Erythroblast (primary cell): ENCODE measurements at regions not wholly inside any gene's neighbourhood (a gene's known extent, or its start where the extent isn't known, plus 50 kb on each side); places are given as distances from the start of the nearest gene placed in this dataset.

Experiments used
- DNase-seq, 2 experiments: peaks; one replicate each; lab custom pipeline; 2025; lab: John Stamatoyannopoulos, UW
- GATA1 ChIP-seq: IDR thresholded peaks from 2 replicates; pipeline ENCODE4 v1.6.1; 2011; ENCODE audit warnings: low read depth, mild to moderate bottlenecking, control low read depth, low read length, moderate library complexity
- POLR2A ChIP-seq: IDR thresholded peaks from 2 replicates; pipeline ENCODE4 v1.6.1; 2011; ENCODE audit warnings: mild to moderate bottlenecking, low read length

DNA sequence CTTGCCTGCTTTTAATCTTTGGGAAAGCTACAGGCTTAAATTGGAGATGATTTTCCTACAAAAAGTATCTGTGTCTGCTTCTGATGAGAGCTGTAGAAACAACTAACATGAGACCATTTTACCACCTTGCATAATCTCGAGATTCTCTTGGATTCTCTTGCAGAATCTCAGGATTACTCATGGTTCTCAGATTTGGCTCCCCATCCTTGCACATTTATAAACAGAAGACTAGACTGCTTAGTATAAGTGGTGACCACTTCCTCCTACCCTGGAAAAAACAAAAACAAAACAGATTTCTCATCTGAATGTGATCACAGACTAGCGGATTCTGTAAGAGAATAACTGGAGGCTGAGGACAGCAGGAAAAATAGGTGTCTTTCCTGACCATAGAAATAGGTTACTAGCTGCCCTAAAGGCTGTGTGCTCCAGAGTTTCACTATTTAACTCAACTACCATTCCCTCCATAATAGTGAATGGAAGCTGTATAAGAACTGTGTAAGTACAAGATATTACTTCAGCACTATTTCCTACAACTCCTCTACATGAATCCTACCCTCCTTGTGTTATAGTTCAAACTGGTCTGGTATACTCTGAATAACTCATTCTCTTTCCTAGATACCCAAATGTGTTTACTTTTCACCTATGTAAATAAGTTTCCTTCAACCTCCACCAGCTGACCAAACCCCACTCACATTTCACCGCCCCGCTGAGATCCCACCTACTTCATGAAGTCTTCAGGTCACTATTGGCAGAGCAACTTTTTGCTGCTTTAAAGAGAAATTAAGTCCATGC, 122.2 kb upstream of the C2CD4B start:
- no peak for TF ChIP-seq GATA1
- TF ChIP-seq POLR2A = no peak
- DNase-seq = no peak

DNA sequence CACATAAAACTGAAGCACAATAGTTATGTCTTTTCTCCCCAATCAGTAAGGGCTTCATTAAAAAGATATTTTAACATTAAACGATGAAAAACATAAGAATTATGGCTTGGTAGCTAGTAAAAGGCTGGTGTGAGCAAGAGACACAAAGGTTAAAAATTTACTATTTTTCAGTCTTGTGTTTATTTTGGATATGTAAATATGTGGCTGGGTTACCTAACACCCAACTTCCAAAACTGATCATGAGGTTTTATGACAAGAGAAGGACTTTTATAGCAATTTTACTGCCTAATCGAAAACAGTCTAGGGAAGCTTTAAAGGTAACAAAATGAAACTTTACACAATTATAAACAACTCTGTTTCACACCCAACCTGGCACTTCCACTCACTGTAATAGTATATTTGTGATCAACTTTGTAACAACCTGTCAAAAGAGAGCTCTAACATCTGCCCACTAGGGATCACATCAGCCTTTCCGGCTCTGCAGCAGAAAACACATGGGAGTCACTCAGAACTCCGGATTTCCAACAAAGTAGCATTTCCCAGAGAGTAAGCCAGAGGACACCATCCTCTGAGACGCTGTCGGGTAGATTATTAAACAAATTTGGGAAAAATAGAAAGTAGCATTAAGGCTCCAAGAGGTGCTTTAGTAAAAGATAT, 123.4 kb upstream of the C2CD4B start:
- TF ChIP-seq POLR2A (no peak), GATA1 (no peak)

DNA sequence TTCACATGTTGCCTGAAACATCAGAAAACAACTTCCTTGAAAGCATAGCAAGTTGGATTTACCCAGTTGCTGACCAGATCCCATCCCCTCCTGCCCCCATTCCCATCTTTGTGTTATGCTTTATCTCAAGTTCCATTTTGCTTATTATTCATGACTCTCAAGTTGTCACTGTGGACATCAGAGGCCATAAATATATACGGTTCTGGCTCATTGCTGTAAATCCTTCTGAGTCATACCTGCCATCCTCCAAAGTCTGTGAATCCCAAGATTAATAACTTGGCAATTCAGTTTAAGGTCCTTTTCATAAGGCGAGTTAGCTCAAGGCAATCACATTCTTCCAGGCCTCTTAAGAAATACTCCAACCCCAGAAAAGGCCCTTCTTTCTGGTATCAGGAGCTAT, 126.2 kb upstream of the C2CD4B start:
- no peak for DNase-seq
- no peak for TF ChIP-seq GATA1
- TF ChIP-seq POLR2A = no peak

More for the DNA sequence above, 123.4 kb upstream of the C2CD4B start:
- no peak for DNase-seq

DNA sequence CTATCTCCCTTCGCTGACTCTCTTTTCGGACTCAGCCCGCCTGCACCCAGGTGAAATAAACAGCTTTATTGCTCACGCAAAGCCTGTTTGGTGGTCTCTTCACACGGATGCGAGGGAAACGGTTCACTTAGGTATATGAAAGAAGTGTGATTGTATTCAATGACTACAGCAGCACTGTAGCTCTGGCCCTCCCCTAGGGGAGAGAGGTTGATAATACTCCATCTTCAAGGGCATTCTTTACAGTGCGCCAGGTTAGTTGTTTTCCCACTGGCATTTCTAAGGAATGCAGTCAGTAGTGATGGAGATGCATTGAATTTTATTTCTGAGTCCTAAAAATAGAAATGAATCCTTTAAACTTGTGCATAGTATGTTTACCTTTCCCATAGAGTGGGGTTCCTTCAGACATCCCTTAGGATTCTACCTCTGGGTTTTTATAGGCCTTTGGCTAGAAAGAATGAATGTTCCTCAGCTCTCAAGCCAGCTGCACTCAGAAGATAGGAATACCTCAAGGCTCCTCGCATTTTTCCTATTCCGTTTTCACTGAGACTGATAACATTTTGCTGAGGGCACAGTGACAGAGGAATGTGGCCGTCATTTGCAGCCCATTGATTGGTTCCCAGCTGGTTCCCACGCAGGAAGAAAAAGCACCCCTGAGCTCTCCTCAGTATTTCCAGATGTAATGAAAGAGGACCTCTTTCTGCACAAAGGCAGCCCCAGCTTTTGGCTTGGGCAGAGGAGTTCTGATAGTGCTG, 131.8 kb upstream of the C2CD4B start:
- TF ChIP-seq POLR2A (no peak), GATA1 (no peak)
- DNase-seq = no peak

DNA sequence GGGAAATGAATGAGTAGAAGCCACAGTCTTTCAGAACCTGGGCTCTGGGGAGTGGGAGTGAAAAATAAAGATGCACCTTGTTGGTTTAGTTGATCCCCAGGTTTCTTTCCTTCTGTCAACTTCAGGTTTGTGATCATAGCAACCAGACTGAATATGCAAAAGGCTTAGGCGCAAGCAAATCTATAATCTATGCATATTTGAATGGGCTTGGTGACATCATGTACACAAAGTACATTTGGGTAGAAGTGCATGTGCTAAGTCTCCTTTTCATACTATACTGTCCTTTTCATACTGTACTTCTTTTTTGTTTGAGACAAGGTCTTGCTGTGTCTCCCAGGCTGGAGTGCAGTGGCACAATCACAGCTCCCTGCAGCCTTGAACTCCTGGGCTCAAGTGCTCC, 132.4 kb upstream of the C2CD4B start:
- no peak for DNase-seq
- TF ChIP-seq POLR2A = no peak
- no peak for TF ChIP-seq GATA1

DNA sequence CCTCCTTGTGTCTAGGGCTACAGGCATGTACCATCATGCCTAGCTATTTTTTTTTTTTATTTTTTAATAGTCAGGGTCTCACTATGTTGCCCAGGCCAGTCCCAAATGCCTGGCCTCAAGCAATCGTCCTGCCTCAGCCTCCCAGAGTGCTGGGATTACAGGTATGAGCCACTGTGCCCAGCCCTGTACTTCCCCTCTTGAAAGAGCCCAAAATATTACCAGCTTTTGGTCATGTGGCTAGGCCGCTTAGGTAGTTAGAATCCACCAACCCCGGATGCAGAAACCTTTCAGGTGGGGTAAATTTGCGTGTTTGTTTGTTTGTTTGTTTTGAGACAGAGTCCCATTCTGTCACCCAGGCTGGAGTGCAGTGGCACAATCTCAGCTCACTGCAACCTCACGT, 132.8 kb upstream of the C2CD4B start:
- no peak for DNase-seq
- TF ChIP-seq POLR2A (no peak), GATA1 (no peak)

DNA sequence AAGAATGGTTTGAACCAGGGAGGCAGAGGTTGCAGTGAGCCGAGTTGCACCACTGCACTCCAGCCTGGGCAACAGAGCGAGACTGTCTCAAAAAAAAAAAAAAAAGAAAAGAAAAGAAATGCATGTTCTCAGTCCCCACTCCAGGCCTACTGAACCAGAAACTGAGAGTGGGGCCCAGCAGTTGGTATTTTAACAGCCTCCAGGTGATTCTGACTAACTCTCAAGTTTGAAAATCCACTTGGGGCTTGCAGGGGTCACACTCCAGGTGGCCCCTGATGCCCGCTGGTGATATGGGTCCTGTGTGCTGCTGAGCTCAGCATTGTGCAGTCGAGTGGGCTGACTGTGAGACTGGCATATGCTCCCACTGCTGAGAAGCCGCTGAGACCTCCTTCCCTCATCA, 133.7 kb upstream of the C2CD4B start:
- TF ChIP-seq GATA1 = no peak
- no peak for TF ChIP-seq POLR2A
- DNase-seq = no peak

DNA sequence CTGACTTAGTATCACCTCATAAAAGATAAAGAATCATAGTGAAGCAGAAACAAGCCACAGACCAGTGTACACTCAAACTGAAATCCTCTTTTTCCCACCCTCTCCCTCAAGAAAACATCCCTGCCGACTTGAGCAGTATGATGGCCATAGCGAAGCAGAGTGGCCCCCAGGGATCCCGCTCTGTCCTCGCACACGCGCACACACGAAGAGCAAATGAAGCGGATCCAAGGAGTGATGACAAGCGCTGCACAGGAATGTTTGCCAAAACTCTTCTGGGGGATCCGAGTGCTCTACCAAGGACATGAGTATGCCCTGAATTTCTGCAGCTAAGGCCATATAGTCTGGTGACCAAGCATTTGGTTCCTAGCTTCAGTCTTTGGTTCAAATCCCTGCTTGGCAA, 134.5 kb upstream of the C2CD4B start:
- TF ChIP-seq POLR2A (no peak), GATA1 (no peak)
- no peak for DNase-seq

DNA sequence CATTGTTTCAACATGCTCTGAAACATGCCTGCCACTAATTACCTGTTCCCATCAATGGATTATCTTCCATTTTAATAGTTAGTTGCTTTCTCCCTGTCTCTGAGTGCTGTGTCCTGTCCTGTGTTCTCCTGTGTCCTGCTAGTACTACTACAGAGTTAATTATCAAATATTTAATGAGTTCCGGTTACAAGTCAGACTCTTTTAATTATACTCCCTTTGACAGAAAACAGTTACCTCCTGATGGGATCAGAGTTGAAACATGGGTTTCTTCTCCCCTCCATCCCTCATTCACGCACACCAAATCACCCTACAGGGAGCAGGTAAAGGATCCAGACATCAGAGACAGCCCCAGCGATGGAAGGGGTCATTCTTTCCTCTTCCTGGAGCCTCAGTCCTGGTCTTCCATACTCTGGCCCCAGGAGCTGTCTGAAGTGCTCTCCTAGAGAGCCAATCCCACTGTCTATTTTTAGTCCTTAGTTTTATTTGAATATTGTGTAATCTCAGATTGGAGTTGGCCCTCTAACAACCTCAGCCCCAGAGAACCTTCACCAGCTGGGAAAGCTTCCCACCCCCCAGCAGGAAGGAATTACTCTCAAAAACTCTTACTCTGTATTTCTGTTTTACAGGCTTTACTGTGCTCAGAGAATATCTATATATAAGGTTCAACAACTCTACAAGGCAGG, 137.0 kb upstream of the C2CD4B start:
- TF ChIP-seq GATA1 = no peak
- TF ChIP-seq POLR2A = no peak
- DNase-seq = no peak

DNA sequence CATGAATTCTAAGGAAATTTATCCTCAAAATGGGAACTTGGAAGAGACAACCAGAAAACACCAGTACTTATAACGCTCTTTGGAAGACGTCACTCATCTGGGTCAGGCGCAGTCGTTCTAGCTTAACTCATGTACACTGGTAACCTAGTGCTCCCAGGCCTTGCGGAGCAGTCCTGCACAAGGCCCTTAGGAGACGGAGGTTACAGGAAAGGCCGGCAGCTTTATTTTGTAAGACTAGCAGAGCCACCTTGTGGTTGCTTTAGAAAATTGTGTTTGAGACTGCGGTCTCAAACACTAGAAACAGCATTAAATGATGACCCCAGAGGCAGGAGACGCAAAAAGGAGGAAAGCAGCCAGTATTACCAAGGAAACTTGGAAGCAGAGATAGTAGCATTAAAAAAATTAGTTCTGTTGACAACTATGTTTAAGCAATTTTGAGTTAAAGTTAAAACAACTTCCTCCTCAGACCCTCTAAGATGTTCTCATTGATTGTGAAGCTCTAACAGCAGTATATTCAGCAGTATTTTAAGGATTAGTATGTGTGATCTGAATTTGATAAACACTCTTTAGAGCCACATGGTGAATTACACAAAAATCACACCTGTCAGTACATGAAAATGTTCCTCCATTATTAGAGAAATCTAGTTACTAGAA, 141.9 kb upstream of the C2CD4B start:
- peak; percentile 44 to 45 for DNase-seq

DNA sequence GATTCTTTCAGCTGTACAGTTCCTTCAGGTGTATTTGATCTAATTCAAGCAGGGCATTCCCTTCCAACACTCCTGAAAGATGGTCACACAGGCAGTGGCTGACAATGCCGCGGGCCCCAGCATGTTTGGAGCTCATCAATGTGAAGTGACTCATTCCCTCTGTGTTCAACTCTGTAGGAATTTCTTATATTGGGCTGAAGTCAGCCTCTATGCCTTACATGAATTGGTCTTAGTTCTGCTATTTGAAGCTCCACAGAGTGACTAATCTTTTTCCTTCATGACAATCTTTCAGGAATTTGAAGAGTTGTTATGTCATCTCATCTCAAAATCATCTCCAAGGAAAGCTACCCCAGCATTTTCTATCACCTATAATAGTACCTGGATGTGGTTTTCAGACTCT, 142.5 kb upstream of the C2CD4B start:
- no peak for DNase-seq
- TF ChIP-seq POLR2A (no peak), GATA1 (no peak)

More for the DNA sequence above, 141.9 kb upstream of the C2CD4B start:
- TF ChIP-seq GATA1 (no peak), POLR2A (no peak)

DNA sequence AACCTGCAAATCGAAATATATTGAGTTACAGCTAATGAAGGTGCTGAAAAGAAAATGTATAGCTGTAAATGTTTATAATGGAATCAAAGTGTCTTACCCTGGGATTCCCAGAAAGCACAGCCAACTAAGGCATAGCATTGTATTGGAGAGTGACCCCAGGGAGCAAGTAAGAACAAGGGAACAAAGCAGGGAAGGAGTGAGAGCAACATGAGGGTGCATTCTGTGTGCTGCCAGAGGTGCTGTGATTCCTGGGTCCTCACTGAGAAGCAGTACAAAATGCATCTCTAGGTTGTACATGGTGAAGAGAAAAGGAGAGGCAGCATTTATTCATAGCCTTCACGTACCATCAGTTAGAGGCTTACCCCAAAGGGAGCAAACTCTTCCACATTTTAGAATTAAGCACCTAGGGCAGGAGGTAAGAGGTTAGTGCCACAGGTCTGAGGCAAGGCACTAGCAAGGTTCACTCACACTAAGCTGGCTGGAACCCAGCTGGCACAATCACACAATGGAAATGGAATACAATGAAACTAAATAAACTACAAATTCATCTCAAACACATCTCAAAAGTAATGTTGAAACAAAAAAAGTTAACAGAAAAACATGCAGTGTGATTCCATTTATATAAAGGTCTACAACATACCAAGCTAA, 151.5 kb upstream of the C2CD4B start:
- DNase-seq = peak in 1 of 2 experiments; percentile 4
- TF ChIP-seq GATA1 (no peak), POLR2A (no peak)

DNA sequence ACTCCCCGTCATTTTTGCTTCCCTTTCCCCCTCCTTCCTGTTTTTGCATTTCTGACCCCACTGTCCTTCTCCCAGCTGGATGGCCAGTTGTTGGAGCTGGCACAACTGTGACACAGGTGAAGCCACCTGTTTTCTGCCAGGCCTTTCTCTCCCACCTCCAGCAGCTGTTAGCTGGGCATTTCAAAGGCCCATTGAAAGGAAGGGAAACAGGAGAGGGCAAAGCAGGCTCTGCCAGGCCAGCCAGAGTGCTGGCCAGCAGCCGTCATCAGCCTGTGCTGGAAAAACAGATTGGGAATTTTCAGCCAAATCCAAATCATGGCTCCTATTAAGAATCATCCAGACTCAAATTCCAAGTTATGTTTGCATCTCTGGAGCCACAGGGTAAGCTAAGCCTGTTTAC, 155.2 kb upstream of the C2CD4B start:
- DNase-seq = no peak

More for the DNA sequence above, 155.2 kb upstream of the C2CD4B start:
- no peak for TF ChIP-seq POLR2A
- TF ChIP-seq GATA1 = no peak
